ENCODE measurements at regions not wholly inside any gene's neighbourhood (a gene's known extent, or its start where the extent isn't known, plus 50 kb on each side); places are given as distances from the start of the nearest gene placed in this dataset.

- TF ChIP-seq EZH2 (IDR thresholded peaks at IDR 0.05; ENCODE audit: borderline replicate concordance, insufficient read depth, low read length, poor library complexity, severe bottlenecking) (no peak), CTCF (IDR thresholded peaks at IDR 0.05; ENCODE audit: poor library complexity, severe bottlenecking) (no peak), RAD21 (conservative IDR thresholded peaks at IDR 0.05) (no peak), SMC3 (conservative IDR thresholded peaks at IDR 0.05; ENCODE audit: poor library complexity) (no peak)
- Histone ChIP-seq H3K9me2 (ENCODE audit: insufficient read depth, low read length) (no peaks in the 10 kb centered on the region), H3F3A (ENCODE audit: insufficient read depth, low read length, poor library complexity, severe bottlenecking) (no peaks in the 10 kb centered on the region), H3K79me2 (replicated peaks; ENCODE audit: insufficient read depth, low read length) (no peaks in the 10 kb centered on the region), H3K4me2 (ENCODE audit: low read length) (no peak overlapping the region), H3K27ac (ENCODE audit: low read length) (no peak overlapping the region), H3K4me3 (ENCODE audit: low read length) (no peak overlapping the region), H2AFZ (ENCODE audit: low read depth, low read length) (no peak overlapping the region), H3K9ac (ENCODE audit: low read length) (no peak overlapping the region), H4K20me1 (ENCODE audit: insufficient read depth) (no peaks in the 10 kb centered on the region), H3K27me3 (ENCODE audit: insufficient read depth, low read depth, low read length) (no peaks in the 10 kb centered on the region), H3K36me3 (ENCODE audit: insufficient read depth, low read length) (no peaks in the 10 kb centered on the region), H3K9me3 (ENCODE audit: low read length) (no peaks in the 10 kb centered on the region)
Observed at GRCh38 chr19:34834472-34835061, 61.6 kb upstream of the ZNF599 start.

GRCh38 chr19:34832581-34833112 is 59.6 kb upstream of the ZNF599 start:
- Histone ChIP-seq H2AFZ (ENCODE audit: low read depth, low read length) (no peak overlapping the region), H4K20me1 (ENCODE audit: insufficient read depth) (no peaks in the 10 kb centered on the region)

More at GRCh38 chr19:34832581-34833112, 59.6 kb upstream of the ZNF599 start:
- H3K9ac ChIP-seq (ENCODE audit: low read length) = no peak overlapping the region
- H3K4me3 ChIP-seq (ENCODE audit: low read length) = no peak overlapping the region
- H3F3A ChIP-seq (ENCODE audit: insufficient read depth, low read length, poor library complexity, severe bottlenecking) = no peaks in the 10 kb centered on the region
- no peaks in the 10 kb centered on the region for H3K9me3 ChIP-seq (ENCODE audit: low read length)
- no peak overlapping the region for H3K27ac ChIP-seq (ENCODE audit: low read length)
- H3K27me3 ChIP-seq (ENCODE audit: insufficient read depth, low read depth, low read length) = no peaks in the 10 kb centered on the region
- TF ChIP-seq TAF1 (IDR thresholded peaks at IDR 0.05; ENCODE audit: low read depth) (no peak), POLR2AphosphoS5 (IDR thresholded peaks at IDR 0.05) (no peak), EP300 (conservative IDR thresholded peaks at IDR 0.05; ENCODE audit: poor library complexity, severe bottlenecking) (no peak), CTCF (IDR thresholded peaks at IDR 0.05; ENCODE audit: poor library complexity, severe bottlenecking) (no peak), REST (IDR thresholded peaks at IDR 0.05; ENCODE audit: borderline replicate concordance) (no peak)
- no peaks in the 10 kb centered on the region for H3K36me3 ChIP-seq (ENCODE audit: insufficient read depth, low read length)
- no peak overlapping the region for H3K4me2 ChIP-seq (ENCODE audit: low read length)
- no peaks in the 10 kb centered on the region for H3K79me2 ChIP-seq (replicated peaks; ENCODE audit: insufficient read depth, low read length)
- H3K9me2 ChIP-seq (ENCODE audit: insufficient read depth, low read length) = no peaks in the 10 kb centered on the region
